HCT116 (cell line): ENCODE measurements at regions not wholly inside any gene's neighbourhood (a gene's known extent, or its start where the extent isn't known, plus 50 kb on each side); places are given as distances from the start of the nearest gene placed in this dataset.

Source experiments
- ATAC-seq: fragments of 200-7000 bp; cut with Tn5 transposase; 2 replicates; pipeline ENCODE4 v1.9.1; 2020; ENCODE audit warnings: mild to moderate bottlenecking, moderate library complexity
- BruUV-seq: library from RNA; stranded (reverse); fragments of 400-500 nt; replicated peaks from 2 replicates; lab custom pipeline; 2021; lab: Mats Ljungman, UMichigan
- CTCF ChIA-PET: fragments of 300-600 bp; sonication (Branson Sonifier 250); formaldehyde crosslinking; loops from one replicate; lab custom pipeline; 2021; ENCODE audit warnings: antibody characterized with exemption; lab: Charles Lee
- POLR2A ChIA-PET: fragments of 300-600, 350-600 bp; sonication (Branson Sonifier 250); formaldehyde crosslinking; loops from one replicate; lab custom pipeline; 2021; ENCODE audit warnings: antibody characterized with exemption; lab: Charles Lee
- RAD21 ChIA-PET, 2 experiments: fragments of 300-600 bp; sonication (Branson Sonifier 250); formaldehyde crosslinking; loops; one replicate each; lab custom pipeline; 2023; ENCODE audit warnings: low total read pairs in 2 of 2; ENCODE audit not compliant: uncharacterized antibody in 2 of 2, unreplicated experiment in 2 of 2, low non-redundant PET in 1 of 2; lab: Charles Lee
- DNase-seq: peaks from one replicate; pipeline ENCODE4 v3.0.0-alpha.2; 2010; ENCODE audit warnings: low read depth, low spot score
- H2AFZ ChIP-seq: fragments of 200-600 bp; shearing (Covaris generic), sonication (generic); 2 replicates; pipeline ENCODE4 v1.6.1; 2017; ENCODE audit warnings: low read depth, mixed run types, mixed read lengths, antibody characterized with exemption, low read length; ENCODE audit not compliant: poor library complexity, severe bottlenecking
- H3K27ac ChIP-seq: 2 replicates; pipeline ENCODE4 v1.5.1; 2012; ENCODE audit warnings: low read depth, low read length
- H3K27me3 ChIP-seq: fragments of 200-600 bp; sonication (generic); 2 replicates; pipeline ENCODE4 v1.6.1; 2016; ENCODE audit warnings: mixed run types, low read length, mixed read lengths; ENCODE audit not compliant: insufficient read depth
- H3K36me3 ChIP-seq, 2 experiments: fragments of 200-500 bp in 1 of 2; fragments of 200-600 bp in 1 of 2; sonication (Bioruptor generic) in 1 of 2; sonication (generic) in 1 of 2; 2 replicates each; pipeline versions ENCODE4 v1.5.1 to v1.6.1; 2014 to 2016; ENCODE audit warnings: low read length in 2 of 2, inconsistent platforms in 1 of 2, mixed read lengths in 1 of 2, mixed run types in 1 of 2; ENCODE audit not compliant: insufficient read depth in 2 of 2, control insufficient read depth in 1 of 2
- H3K4me1 ChIP-seq, 2 experiments: fragments of 200-600 bp in 1 of 2; sonication (generic) in 1 of 2; 2 replicates each; pipeline versions ENCODE4 v1.5.1 to v1.6.1; 2012 to 2017; ENCODE audit warnings: low read length in 2 of 2, inconsistent platforms in 1 of 2, mild to moderate bottlenecking in 1 of 2, mixed read lengths in 1 of 2, mixed run types in 1 of 2, moderate library complexity in 1 of 2; ENCODE audit not compliant: insufficient read depth in 2 of 2, control insufficient read depth in 1 of 2
- H3K4me2 ChIP-seq: fragments of 200-600 bp; sonication (generic); 2 replicates; pipeline ENCODE4 v1.6.1; 2017; ENCODE audit warnings: mixed run types, low read length, mixed read lengths
- H3K4me3 ChIP-seq, 2 experiments: fragments of 200-600 bp in 1 of 2; sonication (generic) in 1 of 2; replicated peaks in 1 of 2; 2 replicates each; pipeline ENCODE4 v1.5.1; 2011 to 2016; ENCODE audit warnings: low read length in 2 of 2, control low read depth in 1 of 2, low read depth in 1 of 2, mild to moderate bottlenecking in 1 of 2, mixed read lengths in 1 of 2, mixed run types in 1 of 2
- H3K79me2 ChIP-seq: fragments of 200-600 bp; sonication (generic); 2 replicates; pipeline ENCODE4 v1.6.1; 2017; ENCODE audit warnings: mild to moderate bottlenecking, mixed run types, low read length, moderate library complexity, mixed read lengths; ENCODE audit not compliant: insufficient read depth
- H3K9ac ChIP-seq: fragments of 200-600 bp; sonication (generic); 2 replicates; pipeline ENCODE4 v1.6.1; 2016; ENCODE audit warnings: low read length, mixed read lengths
- H3K9me2 ChIP-seq: fragments of 200-600 bp; sonication (generic), shearing (Covaris generic); 2 replicates; pipeline ENCODE4 v1.6.1; 2017; ENCODE audit warnings: mixed run types, mild to moderate bottlenecking, moderate library complexity; ENCODE audit not compliant: insufficient read depth
- H3K9me3 ChIP-seq, 2 experiments: fragments of 200-500 bp in 1 of 2; fragments of 200-600 bp in 1 of 2; sonication (Bioruptor generic) in 1 of 2; sonication (generic) in 1 of 2; 2 replicates each; pipeline ENCODE4 v1.6.1; 2014 to 2017; ENCODE audit warnings: low read length in 2 of 2, mixed read lengths in 2 of 2, inconsistent platforms in 1 of 2, low read depth in 1 of 2, mild to moderate bottlenecking in 1 of 2, mixed run types in 1 of 2, moderate library complexity in 1 of 2; ENCODE audit not compliant: control insufficient read depth in 1 of 2, insufficient read depth in 1 of 2
- H4K20me1 ChIP-seq: fragments of 200-600 bp; sonication (generic), shearing (Covaris generic); 2 replicates; pipeline ENCODE4 v1.6.1; 2017; ENCODE audit warnings: mixed run types, mild to moderate bottlenecking, moderate library complexity; ENCODE audit not compliant: insufficient read depth
- ATF3 ChIP-seq: IDR thresholded peaks from 2 replicates; pipeline ENCODE4 v1.6.1; 2012
- CBX3 ChIP-seq: IDR thresholded peaks from 2 replicates; pipeline ENCODE4 v1.6.1; 2012; ENCODE audit warnings: low read depth
- CEBPB ChIP-seq: IDR thresholded peaks from 2 replicates; pipeline ENCODE4 v1.6.1; 2012; ENCODE audit warnings: low read depth
- CTCF ChIP-seq, 3 experiments: fragments of 200-600 bp in 1 of 3; sonication (generic) in 1 of 3; IDR thresholded peaks in 2 of 3; conservative IDR thresholded peaks in 1 of 3; 2 replicates each; pipeline ENCODE4 v1.5.1; 2012 to 2017; ENCODE audit warnings: low read depth in 2 of 3, low read length in 2 of 3, antibody characterized with exemption in 1 of 3, borderline replicate concordance in 1 of 3, control low read depth in 1 of 3, mild to moderate bottlenecking in 1 of 3, mixed read lengths in 1 of 3, mixed run types in 1 of 3, moderate library complexity in 1 of 3; ENCODE audit not compliant: insufficient read depth in 1 of 3
- FOSL1 ChIP-seq: IDR thresholded peaks from 2 replicates; pipeline ENCODE4 v1.6.1; 2012; ENCODE audit warnings: low read depth
- JUND ChIP-seq: IDR thresholded peaks from 2 replicates; pipeline ENCODE4 v1.6.1; 2012
- POLR2A ChIP-seq: IDR thresholded peaks from 2 replicates; pipeline ENCODE4 v1.7.0; 2011; ENCODE audit warnings: borderline replicate concordance; ENCODE audit not compliant: insufficient read depth, insufficient read length; ENCODE audit errors: extremely low read depth
- RAD21 ChIP-seq: IDR thresholded peaks from 2 replicates; pipeline ENCODE4 v1.6.1; 2012; ENCODE audit warnings: low read depth, mild to moderate bottlenecking
- TCF7L2 ChIP-seq: IDR thresholded peaks from 2 replicates; pipeline ENCODE4 v1.7.0; 2011; ENCODE audit warnings: borderline replicate concordance, inconsistent platforms; ENCODE audit not compliant: insufficient read depth, insufficient read length; ENCODE audit errors: extremely low read depth
- ZBTB33 ChIP-seq: IDR thresholded peaks from 2 replicates; pipeline ENCODE4 v1.6.1; 2011; ENCODE audit warnings: mild to moderate bottlenecking, low read length, moderate library complexity; ENCODE audit not compliant: insufficient replicate concordance; ENCODE audit errors: extremely low read depth
- ZFX ChIP-seq: fragments of 450-650 bp; IDR thresholded peaks from 2 replicates; pipeline ENCODE4 v1.6.1; 2017
- intact Hi-C: fragments of 100-400 bp; cut with micrococcal nuclease; formaldehyde crosslinking; loops from 2 replicates; pipeline ENCODE4 v1.10.0; 2022
- TF ChIP-seq, protein P1 (sequence below): IDR thresholded peaks from 2 replicates; pipeline ENCODE4 v1.6.1; 2012; ENCODE audit warnings: low read depth

DNA sequence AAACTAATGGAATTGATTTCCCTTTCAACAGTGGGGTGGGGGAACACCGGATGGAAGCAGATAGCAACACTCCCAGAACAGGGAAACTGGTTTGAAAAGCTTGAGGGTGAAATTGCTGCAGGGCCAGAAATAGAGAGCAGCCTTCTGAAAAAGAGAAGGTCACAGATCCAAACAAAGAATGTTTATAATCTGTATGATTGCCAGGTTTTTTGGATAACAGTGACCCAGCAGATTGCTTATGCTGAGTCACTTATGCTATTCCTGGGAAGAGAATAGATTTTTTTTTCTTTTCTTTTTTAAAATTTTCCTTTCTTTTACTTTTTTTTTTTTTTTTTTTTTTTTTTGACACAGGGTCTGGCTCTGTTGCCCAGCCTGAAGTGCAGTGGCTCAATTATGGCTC, 641.3 kb downstream of the KCNJ2 start:
- intact Hi-C loops = no loop called here
- DNase-seq (no peak), ATAC-seq (no peak)
- ChIA-PET CTCF (interaction anchor here (1.8 kb wide), 1 partner anchor 43 kb away, joined by 6 read pairs; no protein-coding TSS in a partner anchor), RAD21 (no interaction called here), POLR2A (no interaction called here)
- H4K20me1 ChIP-seq = no peaks in the 10 kb centered on the region
- no peak overlapping the region for H3K27ac ChIP-seq
- H3K4me3 ChIP-seq = no peak overlapping the region
- H3K9me3 ChIP-seq = no peaks in the 10 kb centered on the region
- no peak for TF ChIP-seq ATF3
- no peak for TF ChIP-seq JUND
- TF ChIP-seq FOSL1 = no peak
- TF ChIP-seq, protein P1, sequence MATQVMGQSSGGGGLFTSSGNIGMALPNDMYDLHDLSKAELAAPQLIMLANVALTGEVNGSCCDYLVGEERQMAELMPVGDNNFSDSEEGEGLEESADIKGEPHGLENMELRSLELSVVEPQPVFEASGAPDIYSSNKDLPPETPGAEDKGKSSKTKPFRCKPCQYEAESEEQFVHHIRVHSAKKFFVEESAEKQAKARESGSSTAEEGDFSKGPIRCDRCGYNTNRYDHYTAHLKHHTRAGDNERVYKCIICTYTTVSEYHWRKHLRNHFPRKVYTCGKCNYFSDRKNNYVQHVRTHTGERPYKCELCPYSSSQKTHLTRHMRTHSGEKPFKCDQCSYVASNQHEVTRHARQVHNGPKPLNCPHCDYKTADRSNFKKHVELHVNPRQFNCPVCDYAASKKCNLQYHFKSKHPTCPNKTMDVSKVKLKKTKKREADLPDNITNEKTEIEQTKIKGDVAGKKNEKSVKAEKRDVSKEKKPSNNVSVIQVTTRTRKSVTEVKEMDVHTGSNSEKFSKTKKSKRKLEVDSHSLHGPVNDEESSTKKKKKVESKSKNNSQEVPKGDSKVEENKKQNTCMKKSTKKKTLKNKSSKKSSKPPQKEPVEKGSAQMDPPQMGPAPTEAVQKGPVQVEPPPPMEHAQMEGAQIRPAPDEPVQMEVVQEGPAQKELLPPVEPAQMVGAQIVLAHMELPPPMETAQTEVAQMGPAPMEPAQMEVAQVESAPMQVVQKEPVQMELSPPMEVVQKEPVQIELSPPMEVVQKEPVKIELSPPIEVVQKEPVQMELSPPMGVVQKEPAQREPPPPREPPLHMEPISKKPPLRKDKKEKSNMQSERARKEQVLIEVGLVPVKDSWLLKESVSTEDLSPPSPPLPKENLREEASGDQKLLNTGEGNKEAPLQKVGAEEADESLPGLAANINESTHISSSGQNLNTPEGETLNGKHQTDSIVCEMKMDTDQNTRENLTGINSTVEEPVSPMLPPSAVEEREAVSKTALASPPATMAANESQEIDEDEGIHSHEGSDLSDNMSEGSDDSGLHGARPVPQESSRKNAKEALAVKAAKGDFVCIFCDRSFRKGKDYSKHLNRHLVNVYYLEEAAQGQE = no peak
- no peak for TF ChIP-seq POLR2A
- TF ChIP-seq CTCF (IDR thresholded peaks at IDR 0.05 in 2 of 3, conservative IDR thresholded peaks at IDR 0.05 in 1 of 3; ENCODE audit: borderline replicate concordance in 1 of 3, insufficient read depth in 1 of 3, low read depth in 2 of 3, low read length in 2 of 3) = no peak
- no peak for TF ChIP-seq TCF7L2
- no peak for TF ChIP-seq CBX3
- no peak for TF ChIP-seq ZBTB33
- TF ChIP-seq ZFX = no peak
- no peak for TF ChIP-seq RAD21
- TF ChIP-seq CEBPB = no peak
- no peaks in the 10 kb centered on the region for H3K4me1 ChIP-seq
- no peaks in the 10 kb centered on the region for H3K9me2 ChIP-seq
- H3K79me2 ChIP-seq = no peaks in the 10 kb centered on the region
- H2AFZ ChIP-seq = no peak overlapping the region
- H3K27me3 ChIP-seq = no peaks in the 10 kb centered on the region
- no peak overlapping the region for H3K4me2 ChIP-seq
- H3K36me3 ChIP-seq = no peaks in the 10 kb centered on the region
- no TSS peak for BruUV-seq
- H3K9ac ChIP-seq = no peak overlapping the region
